Loucy (cell line): ENCODE measurements at regions not wholly inside any gene's neighbourhood (a gene's known extent, or its start where the extent isn't known, plus 50 kb on each side); places are given as distances from the start of the nearest gene placed in this dataset.

Experiments used
- EZH2phosphoT487 ChIP-seq: fragments of 200-600 bp; IDR thresholded peaks from 2 replicates; pipeline ENCODE4 v1.6.1; 2018; ENCODE audit warnings: antibody characterized with exemption, mild to moderate bottlenecking, moderate library complexity, borderline replicate concordance
- TF ChIP-seq, protein P1 (sequence below): fragments of 200-600 bp; sonication (generic); conservative IDR thresholded peaks from 2 replicates; pipeline ENCODE4 v1.5.1; 2014; ENCODE audit warnings: mild to moderate bottlenecking, antibody characterized with exemption, low read length

DNA sequence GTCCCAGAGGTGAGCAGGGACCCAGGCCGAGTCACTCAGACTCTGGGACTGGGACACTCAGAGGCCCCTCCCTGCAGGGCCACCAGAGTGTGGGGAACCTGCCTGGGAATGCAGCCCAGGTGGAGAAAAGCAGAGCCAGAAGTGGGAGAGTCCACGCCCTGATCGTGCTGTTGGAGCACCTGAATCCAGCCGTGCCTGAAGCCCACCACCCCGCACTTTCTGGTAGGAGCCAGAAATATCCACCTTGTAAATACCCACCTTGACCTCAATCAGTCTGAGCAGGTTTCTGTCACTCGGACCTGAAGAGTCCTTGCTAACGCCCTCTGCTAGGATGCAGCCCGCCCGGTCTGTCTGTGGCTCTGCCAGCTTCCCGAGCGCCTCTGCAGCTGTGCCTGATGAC is 86.7 kb downstream of the PDGFA start:
- TF ChIP-seq, protein P1, sequence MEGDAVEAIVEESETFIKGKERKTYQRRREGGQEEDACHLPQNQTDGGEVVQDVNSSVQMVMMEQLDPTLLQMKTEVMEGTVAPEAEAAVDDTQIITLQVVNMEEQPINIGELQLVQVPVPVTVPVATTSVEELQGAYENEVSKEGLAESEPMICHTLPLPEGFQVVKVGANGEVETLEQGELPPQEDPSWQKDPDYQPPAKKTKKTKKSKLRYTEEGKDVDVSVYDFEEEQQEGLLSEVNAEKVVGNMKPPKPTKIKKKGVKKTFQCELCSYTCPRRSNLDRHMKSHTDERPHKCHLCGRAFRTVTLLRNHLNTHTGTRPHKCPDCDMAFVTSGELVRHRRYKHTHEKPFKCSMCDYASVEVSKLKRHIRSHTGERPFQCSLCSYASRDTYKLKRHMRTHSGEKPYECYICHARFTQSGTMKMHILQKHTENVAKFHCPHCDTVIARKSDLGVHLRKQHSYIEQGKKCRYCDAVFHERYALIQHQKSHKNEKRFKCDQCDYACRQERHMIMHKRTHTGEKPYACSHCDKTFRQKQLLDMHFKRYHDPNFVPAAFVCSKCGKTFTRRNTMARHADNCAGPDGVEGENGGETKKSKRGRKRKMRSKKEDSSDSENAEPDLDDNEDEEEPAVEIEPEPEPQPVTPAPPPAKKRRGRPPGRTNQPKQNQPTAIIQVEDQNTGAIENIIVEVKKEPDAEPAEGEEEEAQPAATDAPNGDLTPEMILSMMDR, result no peak
- TF ChIP-seq EZH2phosphoT487, result no peak
